ENCODE measurements at regions not wholly inside any gene's neighbourhood (a gene's known extent, or its start where the extent isn't known, plus 50 kb on each side); places are given as distances from the start of the nearest gene placed in this dataset.
"Not testable (repeated sequence)": the region's sequence is repeated elsewhere in the genome, so short reads cannot be mapped to it uniquely, and the experiment has no call there.

DNA sequence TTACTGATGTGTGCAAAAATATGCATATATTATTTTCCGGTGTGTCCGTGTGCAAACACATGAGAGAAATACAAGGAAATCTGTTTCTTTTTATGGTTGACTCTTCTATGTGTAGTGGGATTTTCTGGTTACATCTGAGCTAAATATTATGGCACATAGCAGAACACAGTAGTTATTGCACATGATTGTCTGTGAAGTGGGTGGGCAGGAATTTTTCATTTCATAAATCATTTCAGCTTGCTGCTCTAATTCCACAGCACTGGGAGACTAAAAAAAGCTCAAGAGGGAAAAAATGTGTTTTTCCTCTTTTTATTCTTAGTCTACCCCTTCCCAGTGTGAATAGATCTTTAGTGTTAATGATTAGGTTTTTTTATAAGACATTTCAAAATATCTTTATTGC lies 197.9 kb downstream of the MBL2 start:
- Histone ChIP-seq H3K4me3 (ENCODE audit: low read length) (no peak overlapping the region), H3K9ac (ENCODE audit: low read depth, low read length) (no peak overlapping the region), H3K27ac (ENCODE audit: low read depth, low read length) (no peak overlapping the region), H3K36me3 (ENCODE audit: insufficient read depth, low read length) (no peaks in the 10 kb centered on the region), H3K27me3 (ENCODE audit: insufficient read depth, low read length) (no peaks in the 10 kb centered on the region), H3K4me1 (ENCODE audit: insufficient read depth, low read length) (no peaks in the 10 kb centered on the region), H3K9me3 (ENCODE audit: insufficient read depth, low read depth, low read length) (no peaks in the 10 kb centered on the region)
- 97% methylated on average over 2 of the region's 2 CpGs for WGBS

DNA sequence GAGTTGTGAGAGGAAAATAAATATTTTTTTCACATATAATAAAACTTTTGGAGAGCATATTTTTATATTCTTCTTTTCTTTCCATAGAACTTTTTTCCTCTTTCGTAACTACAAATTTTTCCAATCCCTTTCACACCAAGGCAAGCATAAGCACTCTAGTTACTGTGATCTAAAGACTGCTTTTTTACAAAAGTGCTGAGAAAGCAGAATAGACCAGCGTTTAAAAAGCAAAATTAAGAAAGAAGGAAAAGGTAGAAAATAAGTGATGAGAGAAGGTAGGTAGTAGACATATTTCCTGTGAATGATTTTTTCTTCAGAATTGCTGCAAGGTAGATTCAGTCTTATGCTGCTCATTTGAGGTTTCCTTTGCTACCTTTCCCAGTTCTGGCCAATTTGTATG lies 195.5 kb downstream of the MBL2 start:
- Histone ChIP-seq H3K4me1 (ENCODE audit: insufficient read depth, low read length) (no peaks in the 10 kb centered on the region), H3K4me3 (ENCODE audit: low read length) (no peak overlapping the region), H3K9me3 (ENCODE audit: insufficient read depth, low read depth, low read length) (peaks cover 9% of the 10 kb centered on the region; the same call in 1 of the 2 replicates), H3K36me3 (ENCODE audit: insufficient read depth, low read length) (no peaks in the 10 kb centered on the region), H3K27ac (ENCODE audit: low read depth, low read length) (no peak overlapping the region), H3K27me3 (ENCODE audit: insufficient read depth, low read length) (no peaks in the 10 kb centered on the region), H3K9ac (ENCODE audit: low read depth, low read length) (no peak overlapping the region)
- 87% methylated on average over 2 of the region's 2 CpGs for WGBS

DNA sequence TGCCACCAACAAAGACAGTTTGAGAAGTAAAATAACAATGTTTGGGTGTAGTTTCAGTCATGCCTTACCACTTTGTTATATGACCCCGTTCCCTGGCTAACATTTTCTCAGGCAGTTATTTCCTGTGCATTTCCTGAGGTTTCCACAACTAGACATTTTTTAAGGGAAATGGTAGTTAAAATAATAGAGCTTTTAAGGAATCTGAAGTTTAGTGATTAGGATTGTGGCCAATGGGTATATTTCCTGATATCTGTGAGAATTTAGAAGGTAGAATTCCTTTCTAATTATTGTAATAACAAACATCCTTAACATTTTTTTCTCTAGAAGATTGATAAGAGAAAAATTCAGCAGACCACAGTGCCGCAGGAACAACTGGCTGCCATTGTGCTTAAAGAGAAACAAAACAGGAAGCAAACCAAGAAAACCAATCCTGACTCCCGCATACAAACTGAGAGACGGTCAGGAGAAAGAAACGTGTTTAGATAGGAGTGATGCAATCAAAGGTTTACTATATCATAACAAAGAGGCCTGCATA lies 193.6 kb downstream of the MBL2 start:
- peaks cover 9% of the 10 kb centered on the region; the same call in 1 of the 2 replicates for H3K9me3 ChIP-seq (ENCODE audit: insufficient read depth, low read depth, low read length)
- H3K27ac ChIP-seq (ENCODE audit: low read depth, low read length) = no peak overlapping the region
- no peak overlapping the region for H3K4me3 ChIP-seq (ENCODE audit: low read length)
- no peak overlapping the region for H3K9ac ChIP-seq (ENCODE audit: low read depth, low read length)
- H3K36me3 ChIP-seq (ENCODE audit: insufficient read depth, low read length) = no peaks in the 10 kb centered on the region
- H3K4me1 ChIP-seq (ENCODE audit: insufficient read depth, low read length) = no peaks in the 10 kb centered on the region
- no peaks in the 10 kb centered on the region for H3K27me3 ChIP-seq (ENCODE audit: insufficient read depth, low read length)
- WGBS = 95% methylated on average over 5 of the region's 5 CpGs

DNA sequence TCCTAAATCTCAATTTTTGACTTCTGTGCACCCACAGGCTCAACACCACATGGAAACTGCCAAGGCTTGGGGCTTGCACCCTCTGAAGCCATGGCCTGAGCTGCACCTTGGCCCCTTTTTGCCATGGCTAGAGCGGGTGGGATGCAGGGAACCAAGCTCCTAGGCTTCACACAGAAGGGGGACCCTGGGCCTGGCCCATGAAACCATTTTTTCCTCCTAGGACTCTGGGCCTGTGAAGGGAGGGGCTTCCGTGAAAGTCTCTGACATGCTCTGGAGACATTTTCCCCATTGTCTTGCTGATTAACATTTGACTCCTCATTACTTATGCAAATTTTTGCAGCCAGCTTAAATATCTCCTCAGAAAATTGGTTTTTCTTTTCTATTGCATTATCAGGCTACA lies 190.9 kb downstream of the MBL2 start:
- 87% methylated on average over 2 of the region's 2 CpGs for WGBS

DNA sequence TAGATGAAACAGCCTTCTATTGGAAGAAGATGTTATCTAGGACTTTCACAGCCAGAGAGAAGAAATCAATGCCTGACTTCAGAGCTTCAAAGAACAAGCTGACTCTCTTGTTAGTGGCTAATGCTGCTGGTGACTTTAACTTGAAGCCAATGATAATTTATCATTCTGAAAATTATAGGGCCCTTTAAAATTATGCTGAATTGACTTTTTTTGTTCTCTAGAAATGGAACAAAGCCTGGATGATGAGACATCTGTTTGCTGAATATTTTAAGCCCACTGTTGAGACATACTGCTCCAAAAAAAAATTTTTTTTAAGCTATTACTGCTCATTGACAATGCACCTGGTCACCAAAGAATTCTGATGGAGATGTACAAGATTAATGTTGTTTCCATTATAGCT lies 189.2 kb downstream of the MBL2 start:
- peaks cover 23% of the 10 kb centered on the region; the same call in 1 of the 2 replicates for H3K9me3 ChIP-seq (ENCODE audit: insufficient read depth, low read depth, low read length)
- H3K4me1 ChIP-seq (ENCODE audit: insufficient read depth, low read length) = no peaks in the 10 kb centered on the region
- no peak overlapping the region for H3K4me3 ChIP-seq (ENCODE audit: low read length)
- H3K9ac ChIP-seq (ENCODE audit: low read depth, low read length) = no peak overlapping the region
- H3K36me3 ChIP-seq (ENCODE audit: insufficient read depth, low read length) = no peaks in the 10 kb centered on the region
- no peaks in the 10 kb centered on the region for H3K27me3 ChIP-seq (ENCODE audit: insufficient read depth, low read length)
- H3K27ac ChIP-seq (ENCODE audit: low read depth, low read length) = no peak overlapping the region

More for the DNA sequence above, 190.9 kb downstream of the MBL2 start:
- H3K27me3 ChIP-seq (ENCODE audit: insufficient read depth, low read length); H3K9ac ChIP-seq (ENCODE audit: low read depth, low read length); H3K4me1 ChIP-seq (ENCODE audit: insufficient read depth, low read length); H3K27ac ChIP-seq (ENCODE audit: low read depth, low read length); H3K4me3 ChIP-seq (ENCODE audit: low read length); H3K36me3 ChIP-seq (ENCODE audit: insufficient read depth, low read length): not testable (repeated sequence)
- peaks cover 15% of the 10 kb centered on the region; the same call in 1 of the 2 replicates for H3K9me3 ChIP-seq (ENCODE audit: insufficient read depth, low read depth, low read length)

DNA sequence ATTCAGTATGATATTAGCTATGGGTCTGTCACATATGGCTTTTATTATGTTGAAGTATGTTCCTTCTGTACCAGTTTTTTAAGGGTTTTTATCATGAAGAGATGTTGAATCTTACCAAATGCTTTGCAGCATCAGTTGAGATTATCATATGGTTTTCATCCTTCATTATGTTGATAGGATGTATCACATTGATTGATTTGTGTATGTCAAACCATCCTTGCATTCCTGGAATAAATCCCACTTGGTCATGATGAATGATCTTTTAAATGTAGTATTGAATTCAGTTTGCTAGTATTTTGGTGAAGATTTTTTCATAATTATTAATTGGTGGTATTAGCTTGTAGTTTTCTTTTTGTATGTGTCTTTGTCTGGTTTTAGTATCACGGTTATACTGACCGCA lies 185.9 kb downstream of the MBL2 start:
- 100% methylated on average over 1 of the region's 2 CpGs for WGBS
- H3K36me3 ChIP-seq (ENCODE audit: insufficient read depth, low read length) = no peaks in the 10 kb centered on the region
- H3K9ac ChIP-seq (ENCODE audit: low read depth, low read length) = no peak overlapping the region
- H3K4me3 ChIP-seq (ENCODE audit: low read length) = no peak overlapping the region
- H3K27me3 ChIP-seq (ENCODE audit: insufficient read depth, low read length) = no peaks in the 10 kb centered on the region
- H3K27ac ChIP-seq (ENCODE audit: low read depth, low read length) = no peak overlapping the region
- H3K9me3 ChIP-seq (ENCODE audit: insufficient read depth, low read depth, low read length) = peaks cover 16% of the 10 kb centered on the region; the same call in 1 of the 2 replicates
- no peaks in the 10 kb centered on the region for H3K4me1 ChIP-seq (ENCODE audit: insufficient read depth, low read length)

DNA sequence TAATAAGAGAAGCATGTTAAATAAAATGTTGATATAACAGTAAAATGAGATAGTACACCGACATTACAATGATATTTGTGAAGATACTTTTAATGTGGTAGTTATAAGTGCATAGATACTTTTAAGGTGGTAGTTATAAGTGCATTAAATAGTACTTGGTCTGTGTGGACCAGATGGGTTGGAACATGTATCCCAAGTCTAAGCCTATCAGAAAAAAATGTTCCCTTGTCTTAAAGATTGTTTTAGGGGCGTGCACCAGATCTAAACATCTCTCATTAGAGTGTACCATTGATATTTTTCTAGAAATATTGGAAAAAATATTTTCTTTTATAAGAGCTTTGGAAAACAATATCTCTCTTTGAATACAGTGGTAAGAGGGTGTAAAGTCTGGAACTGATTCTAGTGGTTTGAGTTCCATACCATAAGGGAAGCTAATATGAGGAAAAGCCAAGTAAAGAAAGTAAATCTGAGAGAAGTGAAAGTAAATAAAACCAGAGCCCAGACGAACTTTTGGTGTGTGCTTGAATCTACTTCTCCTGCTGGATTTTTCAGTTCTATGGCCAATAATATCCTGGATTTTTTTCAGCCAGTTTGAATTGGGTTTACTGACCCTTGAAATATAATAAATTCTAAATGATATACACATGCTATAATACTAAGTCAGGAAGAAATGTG lies 175.3 kb downstream of the MBL2 start:
- no peaks in the 10 kb centered on the region for H3K36me3 ChIP-seq (ENCODE audit: insufficient read depth, low read length)
- 96% methylated on average over 2 of the region's 3 CpGs for WGBS
- no peaks in the 10 kb centered on the region for H3K9me3 ChIP-seq (ENCODE audit: insufficient read depth, low read depth, low read length)
- no peak overlapping the region for H3K27ac ChIP-seq (ENCODE audit: low read depth, low read length)
- H3K4me3 ChIP-seq (ENCODE audit: low read length) = no peak overlapping the region
- H3K27me3 ChIP-seq (ENCODE audit: insufficient read depth, low read length) = no peaks in the 10 kb centered on the region
- H3K9ac ChIP-seq (ENCODE audit: low read depth, low read length) = no peak overlapping the region
- H3K4me1 ChIP-seq (ENCODE audit: insufficient read depth, low read length) = no peaks in the 10 kb centered on the region

DNA sequence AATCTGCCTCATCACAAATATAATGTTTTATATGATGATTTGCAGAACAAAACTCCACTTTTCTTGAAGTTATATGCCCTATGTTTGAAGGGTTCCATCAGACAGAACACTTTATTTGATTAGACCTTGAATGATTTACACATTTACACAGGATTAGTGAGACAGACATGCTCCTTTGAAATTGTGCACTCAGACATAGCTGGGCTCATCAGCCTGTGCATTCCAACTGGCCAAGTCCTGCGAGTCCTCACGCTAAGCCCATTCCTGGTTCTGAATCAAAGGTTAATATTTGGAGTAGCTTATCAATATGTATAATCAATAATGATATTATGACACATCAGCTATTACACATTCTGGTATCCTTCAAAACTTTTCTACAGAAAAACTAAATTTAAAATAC lies 173.6 kb downstream of the MBL2 start:
- Histone ChIP-seq H3K4me3 (ENCODE audit: low read length) (no peak overlapping the region), H3K4me1 (ENCODE audit: insufficient read depth, low read length) (no peaks in the 10 kb centered on the region), H3K36me3 (ENCODE audit: insufficient read depth, low read length) (no peaks in the 10 kb centered on the region), H3K27me3 (ENCODE audit: insufficient read depth, low read length) (no peaks in the 10 kb centered on the region), H3K9me3 (ENCODE audit: insufficient read depth, low read depth, low read length) (no peaks in the 10 kb centered on the region), H3K27ac (ENCODE audit: low read depth, low read length) (no peak overlapping the region), H3K9ac (ENCODE audit: low read depth, low read length) (no peak overlapping the region)
- WGBS = 95% methylated on average over 2 of the region's 2 CpGs

DNA sequence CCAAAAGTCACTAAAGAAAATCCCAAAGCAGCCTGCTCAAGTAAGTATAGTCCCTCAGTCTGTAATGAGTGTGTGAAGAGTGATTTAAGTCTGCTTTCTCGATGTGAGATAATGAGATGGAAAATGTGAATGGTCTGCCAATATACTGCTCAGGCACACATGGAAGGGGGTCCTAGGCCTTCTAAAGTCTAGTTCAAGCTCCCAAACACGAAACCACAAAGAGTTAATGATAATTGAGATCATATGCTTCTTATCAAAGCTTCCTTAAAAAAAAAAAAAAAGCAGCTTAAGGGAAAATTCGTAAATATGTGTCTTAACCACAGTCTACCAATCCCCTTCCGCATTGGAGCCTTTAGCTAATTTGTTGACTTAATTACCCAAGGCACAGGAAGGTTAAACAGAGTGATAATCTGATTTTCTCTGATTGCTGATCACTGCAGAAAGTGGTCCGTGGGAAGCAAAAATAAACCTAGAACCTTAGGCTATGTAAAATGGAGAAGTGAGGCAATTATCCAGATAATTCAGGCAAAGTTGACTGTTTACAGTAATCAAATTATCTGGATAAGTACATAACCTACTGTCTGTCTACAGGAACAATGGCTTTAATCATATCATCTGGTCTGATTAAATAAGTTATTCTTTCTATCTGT lies 172.9 kb downstream of the MBL2 start:
- 85% methylated on average over 4 of the region's 5 CpGs for WGBS
- no peaks in the 10 kb centered on the region for H3K36me3 ChIP-seq (ENCODE audit: insufficient read depth, low read length)
- H3K9me3 ChIP-seq (ENCODE audit: insufficient read depth, low read depth, low read length) = no peaks in the 10 kb centered on the region
- no peak overlapping the region for H3K27ac ChIP-seq (ENCODE audit: low read depth, low read length)
- H3K4me3 ChIP-seq (ENCODE audit: low read length) = no peak overlapping the region
- no peaks in the 10 kb centered on the region for H3K27me3 ChIP-seq (ENCODE audit: insufficient read depth, low read length)
- no peaks in the 10 kb centered on the region for H3K4me1 ChIP-seq (ENCODE audit: insufficient read depth, low read length)
- no peak overlapping the region for H3K9ac ChIP-seq (ENCODE audit: low read depth, low read length)

DNA sequence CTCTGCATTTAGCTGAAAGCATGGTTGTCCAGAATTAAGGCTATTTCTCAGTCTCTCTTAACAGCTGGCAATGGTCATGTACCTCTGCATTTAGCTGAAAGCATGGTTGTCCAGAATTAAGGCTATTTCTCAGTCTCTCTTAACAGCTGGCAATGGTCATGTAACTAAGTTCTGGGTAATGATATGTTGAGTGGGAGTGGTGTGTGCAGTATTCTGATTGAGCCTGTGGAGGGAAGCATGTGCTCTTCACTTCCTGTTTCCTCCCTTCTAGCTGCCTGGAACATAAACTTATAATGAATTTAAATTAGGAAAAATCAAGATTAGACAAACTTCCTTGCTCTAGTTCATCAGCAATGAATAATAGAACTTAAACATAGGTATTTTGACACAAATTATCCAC lies 168.5 kb downstream of the MBL2 start:
- H3K27me3 ChIP-seq (ENCODE audit: insufficient read depth, low read length); H3K4me3 ChIP-seq (ENCODE audit: low read length); H3K36me3 ChIP-seq (ENCODE audit: insufficient read depth, low read length); H3K9ac ChIP-seq (ENCODE audit: low read depth, low read length); H3K9me3 ChIP-seq (ENCODE audit: insufficient read depth, low read depth, low read length); H3K4me1 ChIP-seq (ENCODE audit: insufficient read depth, low read length); H3K27ac ChIP-seq (ENCODE audit: low read depth, low read length): not testable (repeated sequence)

DNA sequence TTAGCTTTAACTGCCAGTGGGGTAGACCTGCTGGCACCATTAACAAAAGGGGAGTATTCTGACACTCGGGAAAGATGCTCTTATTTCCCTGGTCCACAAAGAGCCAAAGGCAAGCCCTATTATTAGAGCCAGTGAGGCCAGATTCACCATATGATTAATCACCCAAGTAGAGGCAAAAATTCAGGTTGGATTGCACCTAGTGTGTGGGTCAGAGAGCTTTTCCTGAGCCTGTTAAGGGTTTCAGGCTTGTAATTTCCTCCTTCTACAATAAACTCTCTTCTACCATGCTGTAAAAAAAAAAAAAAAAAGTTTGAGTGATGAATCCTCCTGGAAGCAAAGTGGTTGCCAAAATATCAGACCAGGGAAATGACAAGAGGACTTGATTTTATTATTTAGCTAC lies 163.5 kb downstream of the MBL2 start:
- Histone ChIP-seq H3K27me3 (ENCODE audit: insufficient read depth, low read length) (no peaks in the 10 kb centered on the region), H3K4me3 (ENCODE audit: low read length) (no peak overlapping the region), H3K27ac (ENCODE audit: low read depth, low read length) (no peak overlapping the region), H3K36me3 (ENCODE audit: insufficient read depth, low read length) (no peaks in the 10 kb centered on the region), H3K9ac (ENCODE audit: low read depth, low read length) (no peak overlapping the region), H3K9me3 (ENCODE audit: insufficient read depth, low read depth, low read length) (no peaks in the 10 kb centered on the region), H3K4me1 (ENCODE audit: insufficient read depth, low read length) (no peaks in the 10 kb centered on the region)
- WGBS = 74% methylated on average over 1 of the region's 1 CpG

Data from HUES64 (cell line).